ENCODE measurements at regions not wholly inside any gene's neighbourhood (a gene's known extent, or its start where the extent isn't known, plus 50 kb on each side); places are given as distances from the start of the nearest gene placed in this dataset.

- WGBS, 2 donors = 68 to 73% methylated on average over 5 of the region's 5 CpGs
- no peak overlapping the region for H3K4me3 ChIP-seq (ENCODE audit: low read depth, poor library complexity, severe bottlenecking)
- no peak for DNase-seq (ENCODE audit: low spot score in 2 of 2)
- intact Hi-C loops (cut with DNase I; ENCODE audit: low total_unique reads) = no loop called here
- TF ChIP-seq POLR2A (IDR thresholded peaks at IDR 0.05) = no peak
- no peak for TF ChIP-seq CTCF (IDR thresholded peaks at IDR 0.05)
Measured at GRCh38 chr12:65614259-65614889, 209.9 kb upstream of the HMGA2 start.

GRCh38 chr12:65615118-65615517 lies 209.2 kb upstream of the HMGA2 start:
- 39 to 46% methylated on average over 2 of the region's 2 CpGs for WGBS, 2 donors
- intact Hi-C loops (cut with DNase I; ENCODE audit: low total_unique reads) = no loop called here
- DNase-seq (ENCODE audit: low spot score in 2 of 2) = no peak
- no peak for TF ChIP-seq POLR2A (IDR thresholded peaks at IDR 0.05)
- TF ChIP-seq CTCF (IDR thresholded peaks at IDR 0.05) = no peak
- no peak overlapping the region for H3K4me3 ChIP-seq (ENCODE audit: low read depth, poor library complexity, severe bottlenecking)

GRCh38 chr12:65616022-65616421 lies 208.3 kb upstream of the HMGA2 start:
- no peak for DNase-seq (ENCODE audit: low spot score in 2 of 2)
- H3K4me3 ChIP-seq (ENCODE audit: low read depth, poor library complexity, severe bottlenecking) = no peak overlapping the region
- intact Hi-C loops (cut with DNase I; ENCODE audit: low total_unique reads) = no loop called here
- WGBS, 2 donors = 100% methylated on average over 1 of the region's 1 CpG
- TF ChIP-seq CTCF (IDR thresholded peaks at IDR 0.05) = no peak
- TF ChIP-seq POLR2A (IDR thresholded peaks at IDR 0.05) = no peak

- WGBS, 2 donors = 91 to 96% methylated on average over 2 of the region's 2 CpGs
- DNase-seq (ENCODE audit: low spot score in 2 of 2) = no peak
- no peak overlapping the region for H3K4me3 ChIP-seq (ENCODE audit: low read depth, poor library complexity, severe bottlenecking)
- no peak for TF ChIP-seq POLR2A (IDR thresholded peaks at IDR 0.05)
- TF ChIP-seq CTCF (IDR thresholded peaks at IDR 0.05) = no peak
- intact Hi-C loops (cut with DNase I; ENCODE audit: low total_unique reads) = no loop called here
Measured at GRCh38 chr12:65618588-65618987, 205.7 kb upstream of the HMGA2 start.

- WGBS, 2 donors = 78 to 86% methylated on average over 4 of the region's 4 CpGs
- intact Hi-C loops (cut with DNase I; ENCODE audit: low total_unique reads) = no loop called here
Measured at GRCh38 chr12:65619018-65619417, 205.3 kb upstream of the HMGA2 start.

More at GRCh38 chr12:65619018-65619417, 205.3 kb upstream of the HMGA2 start:
- no peak for TF ChIP-seq POLR2A (IDR thresholded peaks at IDR 0.05)
- no peak for TF ChIP-seq CTCF (IDR thresholded peaks at IDR 0.05)
- no peak for DNase-seq (ENCODE audit: low spot score in 2 of 2)
- no peak overlapping the region for H3K4me3 ChIP-seq (ENCODE audit: low read depth, poor library complexity, severe bottlenecking)
